ENCODE measurements at regions not wholly inside any gene's neighbourhood (a gene's known extent, or its start where the extent isn't known, plus 50 kb on each side); places are given as distances from the start of the nearest gene placed in this dataset.

- intact Hi-C loops (cut with DNase I), result no loop called here
- DNase-seq, result no peak
- no peak for ATAC-seq
These were observed 237.7 kb downstream of the FOXA2 start for GRCh38 chr20:22346716-22347115.

- intact Hi-C loops (cut with DNase I), result loop anchor here in 1 of 2 donors (5.0 kb wide), 1 partner anchor 339 kb away; no protein-coding TSS in a partner anchor
- no peak for DNase-seq
- ATAC-seq, result no peak
These were observed 240.8 kb downstream of the FOXA2 start for GRCh38 chr20:22343612-22344011.

- ATAC-seq (no peak), DNase-seq (no peak)
- intact Hi-C loops (cut with DNase I), result loop anchor here in 1 of 2 donors (5.0 kb wide), 1 partner anchor 340 kb away; no protein-coding TSS in a partner anchor
These were observed 242.0 kb downstream of the FOXA2 start for GRCh38 chr20:22342410-22342809.

- ATAC-seq, result no peak
- intact Hi-C loops (cut with DNase I), result loop anchor here (2.0 to 5.0 kb wide), 2 partner anchors 341 to 343 kb away; no protein-coding TSS in a partner anchor
These were observed 242.9 kb downstream of the FOXA2 start for GRCh38 chr20:22341508-22341907.

GRCh38 chr20:22339946-22340345 lies 244.4 kb downstream of the FOXA2 start:
- intact Hi-C loops (cut with DNase I), result loop anchor here (2.0 to 10.0 kb wide), 4 partner anchors 245 to 1002 kb away; partner anchors contain the start of gene FOXA2 (in 1 of the 2)
- ATAC-seq (no peak), DNase-seq (no peak)

More at GRCh38 chr20:22341508-22341907, 242.9 kb downstream of the FOXA2 start:
- DNase-seq, result no peak

DNA sequence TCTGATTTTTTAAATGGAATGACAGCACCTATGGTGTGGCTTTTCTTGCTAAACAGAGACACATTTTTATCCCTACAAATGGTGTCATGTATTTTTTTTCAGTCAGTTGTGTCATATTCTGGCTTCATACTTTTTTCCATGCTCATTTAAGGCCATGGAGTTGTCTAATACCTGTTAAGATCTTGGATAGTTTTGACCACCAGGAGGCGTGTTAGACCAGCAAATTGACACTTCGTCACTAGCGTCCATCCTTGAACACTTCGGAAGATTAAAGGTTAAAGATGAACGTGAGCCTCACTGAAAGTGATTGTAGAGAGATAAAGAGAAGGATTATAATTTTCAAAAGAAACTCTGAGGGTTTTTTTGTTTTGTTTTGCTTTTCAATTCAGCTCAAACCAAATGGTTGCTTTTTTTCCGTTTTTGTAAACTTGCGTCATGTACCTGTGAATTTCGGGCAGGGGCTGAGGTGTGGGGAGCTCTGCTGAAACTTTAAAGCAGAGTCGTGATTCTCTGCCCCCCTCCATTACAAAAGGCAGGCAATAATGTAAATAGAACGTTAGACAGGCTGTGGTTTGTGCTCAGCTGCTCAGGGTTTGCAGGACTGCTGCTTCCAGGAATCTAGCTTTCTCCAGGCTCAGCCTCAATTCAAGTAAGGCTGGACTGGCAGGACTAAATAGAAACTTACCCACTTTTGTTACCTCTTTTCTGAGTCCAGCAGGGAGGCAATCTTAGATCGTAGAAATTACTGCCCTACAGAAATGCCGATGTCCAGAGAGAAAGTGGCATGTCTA lies 245.1 kb downstream of the FOXA2 start:
- intact Hi-C loops (cut with DNase I), result loop anchor here in 1 of 2 donors (5.0 to 10.0 kb wide), 2 partner anchors 246 to 1003 kb away; partner anchors contain the start of gene FOXA2
- no peak for DNase-seq
- ATAC-seq, result peak; percentile 41 to 82

DNA sequence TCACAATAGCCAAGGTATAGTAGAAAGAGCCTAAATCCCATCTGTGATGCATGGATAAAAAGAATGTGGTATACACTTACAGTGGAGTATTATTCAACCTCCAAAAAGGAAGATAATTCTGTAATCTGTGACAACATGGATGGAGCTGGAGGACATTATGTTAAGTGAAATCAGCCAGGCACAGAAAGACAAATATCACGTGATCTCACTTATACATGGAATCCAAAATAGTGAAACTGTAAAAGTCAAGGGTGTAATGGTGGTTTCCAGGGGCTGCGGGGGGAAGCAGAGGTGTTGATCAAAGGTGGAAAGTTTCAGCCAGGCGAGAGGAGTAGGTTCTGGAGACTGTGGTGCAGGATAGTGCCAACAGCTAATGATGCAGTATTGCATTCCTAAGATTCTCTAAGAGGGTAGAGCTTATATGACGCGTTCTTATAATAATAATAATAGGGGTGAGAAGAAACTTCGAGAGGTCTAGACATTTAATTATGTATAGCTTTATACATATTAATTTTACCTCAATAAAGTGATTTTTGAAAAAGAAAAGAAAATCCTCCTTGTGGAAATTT lies 246.1 kb downstream of the FOXA2 start:
- DNase-seq (no peak), ATAC-seq (peak in 1 of 2 donors; percentile 74)
- intact Hi-C loops (cut with DNase I), result loop anchor here in 1 of 2 donors (5.0 to 10.0 kb wide), 2 partner anchors 247 to 1004 kb away; partner anchors contain the start of gene FOXA2

DNA sequence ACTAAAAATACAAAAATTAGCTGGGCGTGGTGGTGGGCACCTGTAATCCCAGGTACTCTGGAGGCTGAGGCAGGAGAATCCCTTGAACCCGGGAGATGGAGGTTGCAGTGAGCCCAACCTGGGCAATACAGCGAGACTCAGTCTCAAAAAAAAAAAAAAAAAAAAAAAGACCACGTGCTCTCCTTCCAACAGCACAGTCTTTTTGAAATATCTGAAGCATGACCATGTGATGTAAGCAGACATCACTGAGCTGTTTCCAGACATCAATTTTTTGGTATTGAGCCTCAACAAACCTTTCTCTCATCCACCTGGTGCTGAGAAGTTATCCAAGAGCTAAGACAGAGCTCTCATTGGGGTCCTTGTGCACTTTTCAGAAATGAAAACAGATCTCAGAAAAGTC lies 249.2 kb downstream of the FOXA2 start:
- intact Hi-C loops (cut with DNase I), result loop anchor here in 1 of 2 donors (5.0 to 10.0 kb wide), 2 partner anchors 250 to 1007 kb away; partner anchors contain the start of gene FOXA2
- ATAC-seq (no peak), DNase-seq (no peak)

- DNase-seq, result peak; percentile 43
- intact Hi-C loops (cut with DNase I), result loop anchor here in 1 of 2 donors (10.0 kb wide), 1 partner anchor 251 kb away; the partner anchor contains the start of gene FOXA2
- peak; percentile 41 to 80 for ATAC-seq
These were observed 250.4 kb downstream of the FOXA2 start for GRCh38 chr20:22333885-22334545.

- ATAC-seq, result no peak
These were observed 259.9 kb downstream of the FOXA2 start for GRCh38 chr20:22324505-22324904.

GRCh38 chr20:22322513-22322912 lies 261.9 kb downstream of the FOXA2 start:
- intact Hi-C loops (cut with DNase I), result no loop called here
- DNase-seq, result no peak
- ATAC-seq, result no peak

More at GRCh38 chr20:22324505-22324904, 259.9 kb downstream of the FOXA2 start:
- no peak for DNase-seq
- intact Hi-C loops (cut with DNase I), result no loop called here

GRCh38 chr20:22321191-22321590 lies 263.2 kb downstream of the FOXA2 start:
- intact Hi-C loops (cut with DNase I), result no loop called here
- no peak for ATAC-seq
- no peak for DNase-seq

- DNase-seq (no peak), ATAC-seq (no peak)
- intact Hi-C loops (cut with DNase I), result no loop called here
These were observed 264.0 kb downstream of the FOXA2 start for GRCh38 chr20:22320245-22320915.

DNA sequence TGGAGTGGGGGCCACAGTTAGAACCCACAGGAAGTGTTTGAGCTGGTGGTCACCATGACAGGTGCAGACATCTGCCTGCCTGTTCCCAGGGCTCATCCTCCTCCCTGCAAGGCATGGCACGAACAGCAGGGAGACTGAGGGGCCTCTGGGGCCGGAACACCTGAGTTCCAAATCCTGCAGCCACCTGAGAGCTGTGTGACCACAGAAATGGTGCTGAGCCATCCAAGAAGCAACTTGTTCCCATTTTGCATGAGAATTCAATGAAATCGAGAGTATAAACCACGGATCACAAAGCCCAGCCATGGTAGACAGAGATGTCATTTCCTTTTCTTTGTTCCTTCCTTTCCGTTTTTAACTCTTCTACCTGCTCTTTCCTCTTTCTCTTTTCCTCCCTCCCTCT lies 268.6 kb downstream of the FOXA2 start:
- no peak for DNase-seq
- ATAC-seq, result no peak
- intact Hi-C loops (cut with DNase I), result no loop called here

- DNase-seq (no peak), ATAC-seq (no peak)
- intact Hi-C loops (cut with DNase I), result no loop called here
These were observed 269.3 kb downstream of the FOXA2 start for GRCh38 chr20:22315073-22315472.

DNA sequence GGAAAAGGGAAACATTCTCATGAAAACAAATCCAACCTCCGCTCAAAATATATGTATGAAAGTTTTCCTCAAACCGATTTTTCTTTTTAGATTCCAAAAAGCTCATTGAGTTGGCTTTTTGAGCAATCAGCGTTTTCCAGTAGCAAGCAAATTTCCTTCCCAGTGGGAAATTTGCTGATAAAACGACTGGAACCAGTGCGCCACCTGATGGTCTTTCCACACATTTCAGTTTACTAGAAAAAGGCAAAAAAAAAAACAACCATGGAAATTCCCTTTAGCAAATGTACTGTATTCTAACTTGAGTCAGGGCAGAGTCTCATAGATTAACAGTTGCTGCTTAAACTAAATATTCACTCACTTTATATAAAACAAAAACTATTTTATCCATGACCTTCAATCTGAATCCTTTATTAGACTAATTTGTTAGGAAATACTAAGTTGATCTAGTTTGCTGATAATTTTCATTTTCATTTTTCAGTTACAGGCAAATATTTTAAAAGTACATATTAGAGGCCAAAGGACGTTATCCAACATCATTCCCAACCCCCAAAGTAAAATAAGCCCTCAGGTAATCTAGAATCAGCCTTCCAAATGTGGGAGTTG lies 271.5 kb downstream of the FOXA2 start:
- DNase-seq (peak; percentile 31), ATAC-seq (no peak)
- intact Hi-C loops (cut with DNase I), result loop anchor here in 1 of 2 donors (5.0 kb wide), 1 partner anchor 596 kb away; no protein-coding TSS in a partner anchor

DNA sequence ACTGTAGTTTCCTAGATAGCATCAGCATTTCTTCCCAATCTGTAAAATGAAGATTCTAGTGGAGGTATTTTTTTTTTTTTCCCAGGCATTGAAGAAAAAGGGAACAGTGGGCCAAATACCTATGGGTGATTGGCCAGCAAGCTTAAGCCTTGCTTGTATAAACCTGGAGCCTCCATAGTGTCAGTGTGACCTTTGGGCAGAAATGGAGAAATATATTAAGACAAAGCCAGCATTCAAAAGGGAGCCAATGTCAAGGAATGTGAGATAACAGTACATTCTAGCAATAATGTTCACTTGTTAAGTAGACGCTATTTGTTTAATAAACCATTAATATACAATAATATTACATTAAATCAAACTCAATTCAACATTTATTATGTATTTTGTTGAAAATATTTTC lies 275.4 kb downstream of the FOXA2 start:
- no peak for ATAC-seq
- no peak for DNase-seq
- intact Hi-C loops (cut with DNase I), result no loop called here

DNA sequence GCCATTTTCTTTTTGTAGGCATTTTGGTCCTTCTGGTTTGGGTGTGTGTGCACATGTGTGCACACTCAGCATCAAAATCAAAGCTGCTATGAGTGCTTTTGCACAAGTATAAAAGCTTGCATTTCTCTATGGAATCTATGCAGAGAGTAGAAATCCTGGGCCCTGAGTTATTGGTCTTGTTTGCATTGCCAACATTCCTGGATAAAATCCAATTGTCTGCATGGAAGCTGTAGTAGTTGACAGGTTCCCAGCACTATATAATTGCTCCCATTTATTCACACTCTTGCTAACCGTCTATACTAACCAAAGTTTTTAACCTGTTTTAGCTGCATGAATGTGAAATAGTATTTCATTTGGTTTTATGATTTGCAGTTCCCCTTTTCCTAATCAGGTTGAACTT lies 277.0 kb downstream of the FOXA2 start:
- DNase-seq, result no peak
- ATAC-seq, result no peak
- intact Hi-C loops (cut with DNase I), result no loop called here

DNA sequence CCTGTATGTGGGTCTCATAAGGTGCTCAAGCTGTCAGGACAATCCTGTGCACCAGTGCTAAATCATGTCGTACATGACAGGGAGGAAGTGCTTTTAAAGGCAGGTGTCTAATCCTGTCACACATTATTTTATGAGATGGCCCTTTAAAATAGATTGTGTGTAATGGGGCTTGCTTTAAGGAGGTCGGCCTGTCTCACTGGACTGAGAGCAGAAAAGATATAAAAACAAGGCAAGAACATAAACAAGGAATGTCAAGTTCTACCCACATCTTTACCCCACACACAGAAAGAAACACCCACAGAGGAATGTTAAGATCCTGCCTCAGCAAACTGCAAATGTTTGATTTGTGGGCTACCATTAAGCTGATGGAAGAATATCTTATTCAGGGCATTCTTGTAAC lies 279.0 kb downstream of the FOXA2 start:
- no peak for ATAC-seq
- DNase-seq, result no peak
- intact Hi-C loops (cut with DNase I), result no loop called here
